ENCODE measurements at regions not wholly inside any gene's neighbourhood (a gene's known extent, or its start where the extent isn't known, plus 50 kb on each side); places are given as distances from the start of the nearest gene placed in this dataset.

GRCh38 chr7:17132726-17133125, 165.7 kb upstream of the AHR start:
- no peak for DNase-seq

DNA sequence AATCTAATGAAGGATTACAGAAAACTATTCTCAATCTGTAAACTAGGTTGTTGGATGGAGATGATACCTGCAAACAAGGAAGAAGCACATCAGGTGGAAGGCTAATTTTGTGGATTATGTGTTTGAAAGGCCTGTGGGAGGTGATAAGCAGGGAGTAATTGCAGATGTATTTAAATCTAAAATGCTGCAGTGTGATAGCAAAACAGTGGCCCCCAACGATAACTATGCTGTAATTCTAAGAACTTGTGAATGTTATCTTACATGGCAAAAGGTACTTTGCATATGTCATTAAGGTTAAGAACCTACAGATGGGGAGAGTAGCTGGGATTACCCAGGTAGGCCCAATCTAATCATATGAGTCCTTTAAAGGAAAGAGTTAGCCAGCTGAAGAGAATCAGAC, 164.5 kb upstream of the AHR start:
- no peak for DNase-seq

DNA sequence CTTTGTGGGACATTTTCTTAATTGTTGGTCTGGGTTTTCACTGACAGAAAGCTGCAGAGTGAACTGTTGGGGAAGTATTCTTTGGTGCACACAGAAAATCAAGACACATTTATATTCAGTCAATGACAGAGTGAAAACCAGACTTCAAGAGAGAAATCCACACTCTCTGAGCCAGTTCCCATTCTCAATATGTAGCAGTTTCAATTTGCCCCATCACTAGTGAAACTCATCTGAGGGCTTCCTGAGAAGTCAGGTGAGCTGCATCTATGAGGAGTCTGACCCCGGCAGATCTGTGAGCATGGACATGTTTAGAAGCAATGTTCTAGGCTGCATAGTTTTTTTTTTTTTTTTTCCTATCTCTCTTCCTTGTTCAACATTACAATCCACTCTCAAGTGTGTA, 163.7 kb upstream of the AHR start:
- no peak for DNase-seq

GRCh38 chr7:17136126-17136525, 162.3 kb upstream of the AHR start:
- DNase-seq: no peak

GRCh38 chr7:17139081-17139480, 159.4 kb upstream of the AHR start:
- DNase-seq: no peak

DNA sequence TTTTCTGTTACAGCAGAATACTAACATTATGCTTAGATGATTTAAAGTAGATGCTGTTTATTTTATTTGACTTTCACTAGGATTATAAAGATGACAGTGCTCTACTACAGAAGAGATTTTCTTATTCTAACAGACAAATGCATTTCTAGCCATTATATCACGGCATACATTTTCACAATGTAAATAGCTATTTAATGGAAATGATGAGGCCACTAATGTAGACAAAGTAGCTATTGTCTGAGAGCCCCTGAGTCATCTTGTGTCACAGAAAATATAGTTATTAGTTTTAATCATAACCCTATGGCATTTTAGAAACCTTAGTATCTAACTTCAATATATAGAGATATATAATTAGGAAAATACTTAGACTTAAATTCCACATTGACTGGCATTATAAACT, 158.0 kb upstream of the AHR start:
- DNase-seq: peak; percentile 96

DNA sequence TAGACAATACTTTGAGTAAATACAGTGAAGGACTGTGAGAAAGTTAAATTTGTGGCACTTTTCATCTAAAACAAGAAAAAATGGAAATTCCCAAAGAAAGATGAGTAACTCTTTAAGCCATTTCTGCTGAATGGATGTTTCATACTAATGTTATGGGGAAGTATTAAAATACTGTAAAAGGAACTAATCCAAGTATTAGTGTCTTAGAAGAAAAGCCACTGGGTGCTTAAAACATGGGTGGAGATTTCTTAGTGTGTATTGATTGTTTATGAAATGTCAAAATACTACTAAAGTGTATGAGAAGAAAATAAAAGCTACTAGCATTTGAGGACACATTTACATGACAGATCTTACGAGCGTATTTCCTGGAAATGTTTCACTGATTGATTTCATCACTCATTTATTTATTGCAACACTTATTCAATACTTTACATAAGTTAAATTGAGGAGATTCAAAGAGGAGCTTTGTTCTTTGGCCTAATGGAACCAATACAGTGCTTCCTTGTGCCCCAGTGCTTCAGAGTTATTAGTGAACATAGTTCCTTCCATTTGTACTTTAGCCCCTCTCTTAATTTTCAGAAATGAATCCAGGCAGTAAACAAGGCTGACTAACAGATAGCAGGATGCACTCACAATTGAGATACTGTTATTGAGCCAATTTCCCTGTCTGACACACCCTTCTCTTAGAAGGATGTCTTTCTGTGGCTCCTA, 155.5 kb upstream of the AHR start:
- DNase-seq: no peak

DNA sequence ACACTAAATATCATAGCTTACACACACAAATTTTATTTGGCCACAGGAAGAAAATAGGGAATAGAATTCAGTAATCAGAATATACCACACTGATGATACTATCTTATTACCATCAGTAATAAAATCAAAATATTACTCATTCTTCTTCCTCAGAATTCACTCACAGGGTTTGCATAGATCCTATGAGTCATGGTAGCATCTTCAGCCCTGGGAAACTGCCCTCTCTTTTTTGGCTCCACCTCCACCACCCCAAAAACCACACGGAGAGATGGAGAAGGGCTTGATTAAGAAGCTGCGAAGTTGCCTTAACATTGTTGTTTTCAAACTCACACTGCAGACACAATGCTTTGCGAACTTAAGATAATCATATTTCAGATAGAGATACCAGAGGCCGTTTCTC, 154.1 kb upstream of the AHR start:
- no peak for DNase-seq

DNA sequence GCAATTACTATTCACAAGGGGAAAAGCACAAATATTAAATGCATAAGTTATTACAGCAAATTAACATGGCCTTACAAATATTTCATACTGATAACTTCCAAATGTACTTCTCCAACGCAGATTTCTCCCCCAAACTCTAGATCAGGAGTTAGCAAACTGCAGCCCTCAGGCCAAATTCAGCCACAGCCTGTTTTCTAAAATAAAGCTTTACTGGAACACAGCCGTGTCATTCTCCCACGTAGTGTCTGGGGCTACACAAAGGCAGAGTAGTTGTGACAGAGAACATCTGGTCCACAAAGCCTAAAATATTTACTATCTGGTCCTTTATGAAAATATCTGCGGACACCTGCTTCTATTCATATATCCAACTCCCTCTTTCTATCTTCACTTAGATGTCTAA, 151.8 kb upstream of the AHR start:
- no peak for DNase-seq

- DNase-seq: no peak
Observed at GRCh38 chr7:17147409-17147808, 151.0 kb upstream of the AHR start.

DNA sequence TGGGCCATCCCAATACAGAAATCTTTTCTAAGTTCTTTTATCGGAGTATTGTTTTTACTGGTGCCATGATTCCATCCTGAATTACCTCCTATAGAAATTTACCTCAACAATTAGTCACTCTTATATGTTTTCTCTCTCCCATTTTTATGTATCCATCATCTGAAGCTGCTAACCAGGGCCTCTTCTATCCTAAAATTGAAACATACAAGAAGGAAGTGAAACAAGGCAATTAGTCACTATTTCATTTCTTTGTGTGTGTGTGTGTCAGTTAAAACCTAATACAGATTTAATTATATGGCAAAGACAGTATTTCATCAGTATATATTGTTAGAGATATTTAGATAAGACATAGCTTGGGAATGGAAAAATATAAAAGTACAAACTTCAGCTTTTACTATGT, 148.4 kb upstream of the AHR start:
- no peak for DNase-seq

DNA sequence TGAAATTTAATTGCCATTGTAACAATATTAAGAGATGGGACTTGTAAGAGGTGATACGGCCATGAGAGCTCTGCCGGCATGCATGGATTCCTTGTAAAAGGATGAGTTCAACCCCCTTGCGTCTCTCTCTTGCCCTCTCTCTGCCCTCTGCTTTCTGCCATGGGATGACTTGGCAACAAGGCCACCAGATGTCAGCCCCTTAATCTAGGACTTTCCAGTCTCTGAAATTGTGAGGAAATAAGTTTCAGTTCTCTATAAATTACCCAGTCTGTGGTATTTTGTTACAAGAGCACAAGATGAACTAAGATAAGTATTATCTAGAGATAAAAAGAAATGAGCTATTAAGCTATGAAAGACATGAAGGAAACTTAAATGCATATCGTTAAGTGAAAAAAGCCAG, 145.7 kb upstream of the AHR start:
- no peak for DNase-seq

- DNase-seq: no peak
Observed at GRCh38 chr7:17153536-17153935, 144.9 kb upstream of the AHR start.

- DNase-seq: no peak
Observed at GRCh38 chr7:17155529-17155928, 142.9 kb upstream of the AHR start.

DNA sequence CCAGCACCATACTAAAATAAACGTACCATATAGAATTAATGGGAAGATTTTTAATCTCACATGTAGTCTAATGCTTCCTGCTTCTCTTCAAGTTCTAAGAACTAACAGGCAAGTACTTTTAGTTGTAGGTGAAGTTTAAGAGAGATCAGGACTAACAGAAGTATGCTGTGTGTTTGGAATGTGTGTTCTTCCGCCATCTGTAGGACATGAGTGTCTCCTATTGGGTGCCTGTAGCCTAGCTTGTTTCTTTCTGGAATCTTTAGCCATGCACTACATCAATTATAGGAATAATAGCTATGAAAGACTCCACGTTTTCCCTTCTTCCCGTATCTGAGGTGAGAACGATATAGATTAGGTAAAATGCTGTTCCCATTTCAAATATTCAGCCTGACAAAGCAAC, 140.2 kb upstream of the AHR start:
- DNase-seq: no peak

- no peak for DNase-seq
Observed at GRCh38 chr7:17159500-17160037, 138.9 kb upstream of the AHR start.

DNA sequence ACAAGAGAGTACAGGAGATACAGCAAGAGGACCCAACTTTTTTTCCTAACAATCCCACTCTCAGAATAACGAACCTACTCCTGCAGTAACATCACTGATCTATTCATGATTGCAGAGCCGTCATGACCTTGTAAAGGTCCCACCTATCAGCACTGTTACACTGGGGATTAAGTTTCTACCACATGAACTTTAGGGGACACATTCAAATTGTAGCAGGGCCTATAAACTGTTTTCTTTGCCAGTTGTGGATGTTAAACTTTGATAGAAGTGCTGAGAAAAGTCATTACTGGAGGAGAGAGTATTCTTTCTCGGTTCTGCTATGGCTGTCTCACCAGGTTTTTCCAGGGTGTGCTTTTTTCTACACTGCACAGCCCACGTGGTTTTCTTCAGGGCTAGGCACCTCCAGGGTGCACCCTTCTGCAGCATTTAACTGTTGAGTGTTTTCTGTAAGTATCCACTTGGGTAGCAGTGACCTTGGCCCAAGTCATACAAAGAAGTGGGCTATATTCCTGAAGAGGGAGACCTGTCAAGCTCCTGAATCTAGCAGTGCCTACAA, 131.6 kb upstream of the AHR start:
- no peak for DNase-seq

- DNase-seq: no peak
Observed at GRCh38 chr7:17168416-17168815, 130.0 kb upstream of the AHR start.

DNA sequence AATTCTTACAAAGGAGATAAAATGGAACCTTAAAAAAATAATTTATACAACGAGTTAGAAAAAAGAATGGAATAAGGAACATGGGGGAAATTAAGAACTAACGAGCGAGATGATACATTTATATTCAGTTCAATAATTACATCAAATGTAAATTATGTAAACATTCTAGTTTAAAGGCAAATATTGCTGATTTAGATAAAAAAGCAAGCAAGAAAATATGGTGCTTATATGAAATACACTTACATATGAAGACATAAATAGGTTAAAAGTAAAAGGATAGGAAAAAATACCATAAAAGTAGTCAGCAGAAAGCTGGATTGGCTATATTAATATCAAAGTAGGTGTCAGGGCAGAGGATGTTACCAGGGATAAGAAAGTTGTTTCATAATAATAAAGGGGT, 127.0 kb upstream of the AHR start:
- DNase-seq: no peak

DNA sequence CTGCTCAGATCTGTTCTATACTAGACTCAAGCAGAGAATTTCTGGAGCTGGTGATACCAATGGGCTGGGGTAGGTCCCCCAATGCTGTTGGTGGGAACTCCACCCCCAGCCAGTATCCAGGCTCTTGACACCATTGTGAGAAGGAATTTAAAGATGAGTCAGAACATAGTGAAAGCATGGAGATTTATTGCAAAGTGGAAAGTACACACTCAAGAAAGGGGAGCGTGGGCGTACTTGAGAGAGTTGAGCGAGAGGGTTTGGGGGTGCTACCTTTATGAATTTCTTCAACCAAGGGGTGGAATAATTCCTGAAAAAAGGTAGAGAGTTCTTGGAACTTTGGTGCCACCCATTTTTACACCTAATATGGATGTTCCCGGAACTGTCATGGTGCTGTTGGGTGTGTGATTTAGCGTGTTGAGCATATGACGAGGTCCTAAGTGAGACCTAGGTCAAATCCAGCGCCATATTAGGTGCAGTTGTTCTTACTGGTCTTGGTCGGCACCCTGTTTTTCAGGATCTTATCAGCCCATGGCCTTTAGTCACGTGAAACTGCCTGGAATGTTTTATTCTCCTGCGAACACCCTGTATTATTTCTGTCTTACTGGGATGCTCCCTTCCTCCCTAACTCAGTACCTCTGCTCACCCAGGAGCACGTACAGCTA, 122.0 kb upstream of the AHR start:
- DNase-seq: no peak

- no peak for DNase-seq
Observed at GRCh38 chr7:17178545-17178944, 119.9 kb upstream of the AHR start.

GRCh38 chr7:17181482-17181881, 117.0 kb upstream of the AHR start:
- no peak for DNase-seq

DNA sequence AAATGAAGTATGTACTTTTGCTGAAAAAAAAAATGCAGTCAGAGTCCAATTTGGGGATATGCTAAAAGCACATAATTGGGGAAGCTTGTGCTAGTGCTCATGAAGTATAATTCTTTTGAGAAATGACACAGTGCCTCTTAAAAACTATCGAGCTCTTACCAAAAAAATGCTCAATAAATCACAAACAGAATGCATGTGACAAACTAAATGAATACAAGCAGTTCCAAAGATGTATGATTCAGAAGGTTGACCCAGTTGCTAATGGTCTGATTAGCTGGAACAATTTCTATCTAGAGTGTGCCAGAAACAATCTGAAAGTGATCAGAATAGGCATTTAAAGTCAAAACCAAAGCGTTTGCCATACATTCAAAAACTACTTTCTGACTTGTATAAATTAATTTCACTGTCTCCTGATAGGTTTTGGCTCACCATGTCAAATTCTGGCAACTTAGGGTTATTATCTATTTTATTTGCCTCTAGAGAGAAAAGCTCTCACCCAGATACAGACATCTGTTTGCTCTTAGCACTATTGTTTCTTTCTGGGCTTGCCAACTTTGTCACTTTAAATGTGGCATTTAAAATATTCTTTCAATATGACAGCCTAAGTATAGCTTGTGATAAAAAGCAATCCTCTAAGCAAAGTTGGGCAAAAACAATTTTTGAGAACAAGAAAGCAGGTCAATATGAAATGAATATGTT, 114.7 kb upstream of the AHR start:
- DNase-seq: no peak

All from NCI-H526 treated with DMSO at 0.1 percent for 48 hours (cell line).